Loucy (cell line): ENCODE measurements at regions not wholly inside any gene's neighbourhood (a gene's known extent, or its start where the extent isn't known, plus 50 kb on each side); places are given as distances from the start of the nearest gene placed in this dataset.

Source experiments
- H2AFZ ChIP-seq: fragments of 200-600 bp; sonication (generic); 2 replicates; pipeline ENCODE4 v1.6.0; 2016; ENCODE audit warnings: antibody characterized with exemption, mild to moderate bottlenecking, low read length, moderate library complexity
- H3F3A ChIP-seq: fragments of 200-600 bp; 2 replicates; pipeline ENCODE4 v1.6.0; 2016; ENCODE audit warnings: antibody characterized with exemption, low read depth, mild to moderate bottlenecking
- H3K27me3 ChIP-seq: fragments of 200-600 bp; sonication (generic); 2 replicates; pipeline ENCODE4 v1.6.1; 2014; ENCODE audit warnings: low read length, mild to moderate bottlenecking; ENCODE audit not compliant: insufficient read depth, poor library complexity, severe bottlenecking
- H3K36me3 ChIP-seq: fragments of 200-600 bp; sonication (generic); 2 replicates; pipeline ENCODE4 v1.6.1; 2016; ENCODE audit warnings: low read length; ENCODE audit not compliant: insufficient read depth
- H3K4me1 ChIP-seq: fragments of 200-600 bp; sonication (generic); 2 replicates; pipeline ENCODE4 v1.5.1; 2014; ENCODE audit warnings: low read length, mild to moderate bottlenecking; ENCODE audit not compliant: insufficient read depth, poor library complexity, severe bottlenecking
- H3K4me2 ChIP-seq: fragments of 200-600 bp; sonication (generic); 2 replicates; pipeline ENCODE4 v1.6.0; 2014; ENCODE audit warnings: antibody characterized with exemption, low read length, low read depth, mild to moderate bottlenecking; ENCODE audit not compliant: poor library complexity, severe bottlenecking
- H3K4me3 ChIP-seq: fragments of 200-600 bp; sonication (generic); 2 replicates; pipeline ENCODE4 v1.5.1; 2014; ENCODE audit warnings: low read length, mild to moderate bottlenecking, mixed read lengths; ENCODE audit not compliant: poor library complexity, severe bottlenecking
- H3K79me2 ChIP-seq: fragments of 200-600 bp; sonication (generic); 2 replicates; pipeline ENCODE4 v1.6.1; 2014; ENCODE audit warnings: low read length; ENCODE audit not compliant: insufficient read depth
- H3K9ac ChIP-seq: fragments of 200-600 bp; sonication (generic); 2 replicates; pipeline ENCODE4 v1.6.0; 2014; ENCODE audit warnings: mild to moderate bottlenecking, low read depth, low read length, moderate library complexity; ENCODE audit not compliant: poor library complexity, severe bottlenecking
- H3K9me2 ChIP-seq: fragments of 200-600 bp; sonication (generic); replicated peaks from 2 replicates; pipeline ENCODE4 v1.6.1; 2016; ENCODE audit warnings: low read depth, low read length, mixed read lengths
- H3K9me3 ChIP-seq: fragments of 200-600 bp; sonication (generic); 2 replicates; pipeline ENCODE4 v1.6.1; 2014; ENCODE audit warnings: mild to moderate bottlenecking, antibody characterized with exemption, low read length, low read depth; ENCODE audit not compliant: insufficient read depth
- H4K20me1 ChIP-seq: fragments of 200-600 bp; sonication (generic); 2 replicates; pipeline ENCODE4 v1.6.0; 2014; ENCODE audit warnings: antibody characterized with exemption, low read length, mild to moderate bottlenecking; ENCODE audit not compliant: insufficient read depth, poor library complexity, severe bottlenecking
- EZH2phosphoT487 ChIP-seq: fragments of 200-600 bp; IDR thresholded peaks from 2 replicates; pipeline ENCODE4 v1.6.1; 2018; ENCODE audit warnings: antibody characterized with exemption, mild to moderate bottlenecking, moderate library complexity, borderline replicate concordance
- TF ChIP-seq, protein P1 (sequence below): fragments of 200-600 bp; sonication (generic); conservative IDR thresholded peaks from 2 replicates; pipeline ENCODE4 v1.5.1; 2014; ENCODE audit warnings: mild to moderate bottlenecking, antibody characterized with exemption, low read length

DNA sequence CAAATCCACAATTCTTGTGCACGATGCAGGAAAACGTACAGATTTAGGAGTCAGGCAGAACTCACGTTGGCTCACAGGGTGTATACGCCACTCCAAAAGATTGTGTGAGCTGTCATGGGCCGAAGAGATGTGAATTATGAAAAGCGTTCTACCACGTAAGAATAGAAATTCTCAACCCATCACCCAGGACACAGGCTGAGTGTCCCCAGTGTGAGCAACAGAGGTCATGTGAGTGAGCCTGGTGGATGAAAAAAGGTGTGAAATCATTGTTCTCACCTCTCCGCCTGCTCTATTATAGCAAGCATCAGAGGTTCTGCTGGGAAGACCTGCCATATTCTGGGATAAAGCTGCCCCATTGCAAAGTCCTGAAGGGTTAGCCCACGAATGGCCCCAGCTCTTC lies 235.0 kb downstream of the MN1 start:
- Histone ChIP-seq H4K20me1 (no peaks in the 10 kb centered on the region), H3K9me3 (no peaks in the 10 kb centered on the region), H3K9ac (no peak overlapping the region), H3K4me2 (no peak overlapping the region), H3K27me3 (no peaks in the 10 kb centered on the region), H3K4me1 (no peaks in the 10 kb centered on the region), H2AFZ (no peak overlapping the region), H3K9me2 (no peaks in the 10 kb centered on the region), H3K4me3 (no peak overlapping the region), H3F3A (no peaks in the 10 kb centered on the region), H3K36me3 (no peaks in the 10 kb centered on the region), H3K79me2 (no peaks in the 10 kb centered on the region)
- no peak for TF ChIP-seq EZH2phosphoT487
- TF ChIP-seq, protein P1, sequence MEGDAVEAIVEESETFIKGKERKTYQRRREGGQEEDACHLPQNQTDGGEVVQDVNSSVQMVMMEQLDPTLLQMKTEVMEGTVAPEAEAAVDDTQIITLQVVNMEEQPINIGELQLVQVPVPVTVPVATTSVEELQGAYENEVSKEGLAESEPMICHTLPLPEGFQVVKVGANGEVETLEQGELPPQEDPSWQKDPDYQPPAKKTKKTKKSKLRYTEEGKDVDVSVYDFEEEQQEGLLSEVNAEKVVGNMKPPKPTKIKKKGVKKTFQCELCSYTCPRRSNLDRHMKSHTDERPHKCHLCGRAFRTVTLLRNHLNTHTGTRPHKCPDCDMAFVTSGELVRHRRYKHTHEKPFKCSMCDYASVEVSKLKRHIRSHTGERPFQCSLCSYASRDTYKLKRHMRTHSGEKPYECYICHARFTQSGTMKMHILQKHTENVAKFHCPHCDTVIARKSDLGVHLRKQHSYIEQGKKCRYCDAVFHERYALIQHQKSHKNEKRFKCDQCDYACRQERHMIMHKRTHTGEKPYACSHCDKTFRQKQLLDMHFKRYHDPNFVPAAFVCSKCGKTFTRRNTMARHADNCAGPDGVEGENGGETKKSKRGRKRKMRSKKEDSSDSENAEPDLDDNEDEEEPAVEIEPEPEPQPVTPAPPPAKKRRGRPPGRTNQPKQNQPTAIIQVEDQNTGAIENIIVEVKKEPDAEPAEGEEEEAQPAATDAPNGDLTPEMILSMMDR = no peak

DNA sequence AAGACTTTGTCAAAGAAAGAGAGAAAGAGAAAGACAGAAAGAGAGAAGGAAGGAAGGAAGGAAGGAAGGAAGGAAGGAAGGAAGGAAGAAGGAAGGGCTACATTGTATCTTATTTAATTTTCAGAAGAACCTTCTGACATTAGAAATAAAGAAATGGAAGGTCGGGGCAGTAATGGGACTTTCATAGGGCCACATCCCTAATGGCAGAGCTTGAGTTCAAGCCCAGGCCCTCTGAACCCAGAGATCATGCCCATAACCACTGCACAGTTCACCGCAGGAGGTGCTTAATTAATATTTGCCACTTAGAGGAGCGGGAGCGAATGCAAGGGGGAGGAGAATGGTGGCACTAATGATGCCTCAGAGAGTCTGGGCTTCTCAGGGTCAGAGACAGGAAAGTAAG lies 233.3 kb downstream of the MN1 start:
- Histone ChIP-seq H3K4me3 (no peak overlapping the region), H3K9me3 (no peaks in the 10 kb centered on the region), H3F3A (no peaks in the 10 kb centered on the region), H3K9ac (no peak overlapping the region), H3K4me1 (no peaks in the 10 kb centered on the region), H2AFZ (no peak overlapping the region), H3K9me2 (no peaks in the 10 kb centered on the region), H3K27me3 (no peaks in the 10 kb centered on the region), H3K4me2 (no peak overlapping the region), H3K79me2 (no peaks in the 10 kb centered on the region), H4K20me1 (no peaks in the 10 kb centered on the region), H3K36me3 (no peaks in the 10 kb centered on the region)
- TF ChIP-seq, protein P1 = no peak
- no peak for TF ChIP-seq EZH2phosphoT487

DNA sequence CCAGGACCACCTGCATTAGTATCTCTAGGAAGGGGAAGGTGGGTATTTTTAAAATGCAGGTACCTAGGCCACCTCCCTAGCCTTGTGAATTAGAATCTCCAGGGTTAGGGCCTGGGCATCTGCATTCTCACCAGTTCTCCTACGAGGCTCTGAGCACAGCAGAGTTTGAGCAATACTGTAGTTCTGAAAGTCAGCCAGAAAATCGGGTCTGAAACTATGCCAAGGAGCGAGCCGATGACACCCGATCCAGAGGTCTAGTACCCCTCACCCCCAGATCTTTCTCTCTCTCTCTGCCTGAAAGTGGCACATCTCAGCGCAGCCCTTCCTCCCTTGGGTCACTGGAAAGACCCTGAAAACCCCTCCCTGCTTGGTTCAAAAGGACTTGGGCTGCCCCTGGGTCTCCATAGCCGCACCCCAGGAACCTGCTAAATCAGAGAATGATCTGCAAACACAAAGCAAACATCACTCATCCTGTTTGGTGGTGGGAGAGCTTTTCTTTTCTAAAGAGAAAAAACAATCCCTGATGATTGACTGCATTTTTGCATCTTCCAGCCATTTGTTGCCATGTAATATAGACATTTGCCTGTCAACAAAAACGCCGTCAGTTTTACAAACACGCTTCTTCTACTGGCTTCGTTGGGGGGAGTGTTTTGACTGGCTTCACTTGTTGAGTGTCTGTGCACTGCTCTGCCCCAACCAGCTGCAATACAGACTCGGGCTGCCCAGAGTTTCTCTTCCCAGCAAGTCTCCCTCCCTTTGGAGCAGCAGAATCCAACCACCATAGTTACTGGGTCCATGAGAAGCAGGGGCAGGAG lies 229.9 kb downstream of the MN1 start:
- Histone ChIP-seq H4K20me1 (no peaks in the 10 kb centered on the region), H3K4me2 (no peak overlapping the region), H3K4me3 (no peak overlapping the region), H3K9me2 (no peaks in the 10 kb centered on the region), H3K9ac (no peak overlapping the region), H3K27me3 (no peaks in the 10 kb centered on the region), H3K36me3 (no peaks in the 10 kb centered on the region), H3F3A (no peaks in the 10 kb centered on the region), H3K79me2 (no peaks in the 10 kb centered on the region), H2AFZ (no peak overlapping the region), H3K4me1 (no peaks in the 10 kb centered on the region), H3K9me3 (no peaks in the 10 kb centered on the region)
- TF ChIP-seq, protein P1 = no peak
- TF ChIP-seq EZH2phosphoT487 = no peak
